Adrenal gland (tissue), 5 donors: ENCODE measurements at regions not wholly inside any gene's neighbourhood (a gene's known extent, or its start where the extent isn't known, plus 50 kb on each side); places are given as distances from the start of the nearest gene placed in this dataset.

Experiments
- POLR2A ChIP-seq, 2 donors: fragments of 450-650 bp; IDR thresholded peaks; one replicate each; pipeline ENCODE4 v1.6.1; 2017; ENCODE audit warnings: antibody characterized with exemption in 2 of 2, mild to moderate bottlenecking in 2 of 2, moderate library complexity in 1 of 2
- TF ChIP-seq, protein P1 (sequence below), 6 experiments: fragments of 450-650 bp in 4 of 6; fragments of 200-600 bp in 2 of 6; sonication (generic) in 1 of 6; IDR thresholded peaks; 1 replicate in 5 of 6; 2 replicates in 1 of 6; pipeline versions ENCODE4 v1.5.1 to v1.8.0; 2016 to 2021; ENCODE audit warnings: antibody characterized with exemption in 6 of 6, mild to moderate bottlenecking in 2 of 6, moderate library complexity in 1 of 6
- donor health status: DM: no; HTN: no; CAD: no.

DNA sequence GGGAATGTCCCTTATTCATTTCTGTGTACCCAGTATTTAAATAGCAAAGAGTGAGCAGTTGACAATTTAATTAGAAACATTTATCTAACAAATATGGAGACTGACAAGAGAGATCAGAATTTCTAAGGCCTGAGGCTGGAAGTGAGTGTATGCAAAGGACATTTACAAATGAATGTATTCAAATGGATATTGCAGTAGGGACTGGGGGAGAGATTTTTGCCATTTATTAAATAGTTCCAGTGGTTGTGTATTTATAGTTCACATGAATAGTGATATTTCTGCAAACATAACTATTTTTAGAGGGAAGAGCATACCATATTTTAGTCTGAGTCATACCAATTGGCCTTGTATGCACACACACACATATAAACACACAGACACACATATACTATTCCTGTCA is 592.4 kb downstream of the GLUD2 start:
- TF ChIP-seq, protein P1, sequence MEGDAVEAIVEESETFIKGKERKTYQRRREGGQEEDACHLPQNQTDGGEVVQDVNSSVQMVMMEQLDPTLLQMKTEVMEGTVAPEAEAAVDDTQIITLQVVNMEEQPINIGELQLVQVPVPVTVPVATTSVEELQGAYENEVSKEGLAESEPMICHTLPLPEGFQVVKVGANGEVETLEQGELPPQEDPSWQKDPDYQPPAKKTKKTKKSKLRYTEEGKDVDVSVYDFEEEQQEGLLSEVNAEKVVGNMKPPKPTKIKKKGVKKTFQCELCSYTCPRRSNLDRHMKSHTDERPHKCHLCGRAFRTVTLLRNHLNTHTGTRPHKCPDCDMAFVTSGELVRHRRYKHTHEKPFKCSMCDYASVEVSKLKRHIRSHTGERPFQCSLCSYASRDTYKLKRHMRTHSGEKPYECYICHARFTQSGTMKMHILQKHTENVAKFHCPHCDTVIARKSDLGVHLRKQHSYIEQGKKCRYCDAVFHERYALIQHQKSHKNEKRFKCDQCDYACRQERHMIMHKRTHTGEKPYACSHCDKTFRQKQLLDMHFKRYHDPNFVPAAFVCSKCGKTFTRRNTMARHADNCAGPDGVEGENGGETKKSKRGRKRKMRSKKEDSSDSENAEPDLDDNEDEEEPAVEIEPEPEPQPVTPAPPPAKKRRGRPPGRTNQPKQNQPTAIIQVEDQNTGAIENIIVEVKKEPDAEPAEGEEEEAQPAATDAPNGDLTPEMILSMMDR (IDR thresholded peaks at IDR 0.05): no peak
- no peak for TF ChIP-seq POLR2A (IDR thresholded peaks at IDR 0.05)
